LHCN-M2 (cell line): ENCODE measurements at regions not wholly inside any gene's neighbourhood (a gene's known extent, or its start where the extent isn't known, plus 50 kb on each side); places are given as distances from the start of the nearest gene placed in this dataset.

Experiments used
- DNase-seq: peaks from one replicate; pipeline ENCODE4 v3.0.0-alpha.2; 2012; ENCODE audit warnings: low read depth

GRCh38 chr15:101980206-101980910 lies 168.4 kb downstream of the OR4F15 start:
- peak; percentile 0 for DNase-seq
